H4 (cell line): ENCODE measurements at regions not wholly inside any gene's neighbourhood (a gene's known extent, or its start where the extent isn't known, plus 50 kb on each side); places are given as distances from the start of the nearest gene placed in this dataset.

Experiments
- DNase-seq: peaks from one replicate; pipeline ENCODE4 v3.0.0-alpha.2; 2015; ENCODE audit warnings: low spot score

GRCh38 chr13:89726690-89727435, 1620.6 kb upstream of the MIR17HG start:
- DNase-seq: peak; percentile 64

GRCh38 chr13:89733829-89734228, 1613.7 kb upstream of the MIR17HG start:
- no peak for DNase-seq

GRCh38 chr13:89737051-89737450, 1610.4 kb upstream of the MIR17HG start:
- no peak for DNase-seq

- no peak for DNase-seq
These were observed 1609.4 kb upstream of the MIR17HG start for GRCh38 chr13:89738072-89738471.

- DNase-seq: no peak
These were observed 1606.3 kb upstream of the MIR17HG start for GRCh38 chr13:89740994-89741685.

GRCh38 chr13:89746554-89746953, 1600.9 kb upstream of the MIR17HG start:
- DNase-seq: no peak

GRCh38 chr13:89748716-89749115, 1598.8 kb upstream of the MIR17HG start:
- DNase-seq: no peak

- DNase-seq: no peak
These were observed 1597.6 kb upstream of the MIR17HG start for GRCh38 chr13:89749888-89750287.

- no peak for DNase-seq
These were observed 1597.1 kb upstream of the MIR17HG start for GRCh38 chr13:89750371-89750770.

- DNase-seq: no peak
These were observed 1596.0 kb upstream of the MIR17HG start for GRCh38 chr13:89751432-89751930.

GRCh38 chr13:89752394-89752793, 1595.1 kb upstream of the MIR17HG start:
- no peak for DNase-seq

GRCh38 chr13:89755729-89756492, 1591.6 kb upstream of the MIR17HG start:
- no peak for DNase-seq

- no peak for DNase-seq
These were observed 1584.5 kb upstream of the MIR17HG start for GRCh38 chr13:89763005-89763404.

GRCh38 chr13:89783221-89783755, 1564.2 kb upstream of the MIR17HG start:
- DNase-seq: no peak

- no peak for DNase-seq
These were observed 1563.2 kb upstream of the MIR17HG start for GRCh38 chr13:89784161-89784809.

- DNase-seq: no peak
These were observed 1561.0 kb upstream of the MIR17HG start for GRCh38 chr13:89786531-89786930.

GRCh38 chr13:89790696-89791095, 1556.8 kb upstream of the MIR17HG start:
- no peak for DNase-seq

- DNase-seq: no peak
These were observed 1555.4 kb upstream of the MIR17HG start for GRCh38 chr13:89791971-89792630.

- DNase-seq: no peak
These were observed 1551.3 kb upstream of the MIR17HG start for GRCh38 chr13:89796196-89796595.

GRCh38 chr13:89803839-89804238, 1543.6 kb upstream of the MIR17HG start:
- no peak for DNase-seq

GRCh38 chr13:89806594-89806993, 1540.9 kb upstream of the MIR17HG start:
- DNase-seq: no peak
